GM23338 (cell line): ENCODE measurements at regions not wholly inside any gene's neighbourhood (a gene's known extent, or its start where the extent isn't known, plus 50 kb on each side); places are given as distances from the start of the nearest gene placed in this dataset.

Experiments used
- TF ChIP-seq, protein P1 (sequence below): IDR thresholded peaks from 2 replicates; pipeline ENCODE4 v1.6.1; 2016; ENCODE audit warnings: antibody characterized with exemption
- TF ChIP-seq, protein P2 (sequence below): IDR thresholded peaks from one replicate; pipeline ENCODE4 v1.6.1; 2018; ENCODE audit warnings: antibody characterized with exemption; ENCODE audit not compliant: unreplicated experiment

DNA sequence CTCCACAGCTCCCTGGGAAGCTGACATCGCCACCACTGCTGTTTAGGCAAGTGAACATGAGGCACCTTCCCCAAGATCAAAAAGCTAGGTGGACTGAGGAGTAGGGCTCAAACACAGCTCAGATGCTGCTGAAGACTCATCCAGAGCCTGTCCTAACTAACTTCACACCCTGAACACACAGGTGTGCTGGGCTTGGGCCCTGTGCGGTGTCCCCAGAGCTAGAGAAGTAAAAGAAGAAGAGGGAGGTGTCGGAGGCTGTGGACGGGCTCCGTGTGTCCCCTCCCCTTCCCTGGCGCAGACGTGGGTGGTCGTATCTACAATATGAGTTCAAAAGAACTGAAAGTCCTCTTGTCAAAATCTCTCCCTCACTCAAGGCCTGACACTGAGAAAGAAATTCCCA lies 373.4 kb upstream of the MGMT start:
- TF ChIP-seq, protein P1, sequence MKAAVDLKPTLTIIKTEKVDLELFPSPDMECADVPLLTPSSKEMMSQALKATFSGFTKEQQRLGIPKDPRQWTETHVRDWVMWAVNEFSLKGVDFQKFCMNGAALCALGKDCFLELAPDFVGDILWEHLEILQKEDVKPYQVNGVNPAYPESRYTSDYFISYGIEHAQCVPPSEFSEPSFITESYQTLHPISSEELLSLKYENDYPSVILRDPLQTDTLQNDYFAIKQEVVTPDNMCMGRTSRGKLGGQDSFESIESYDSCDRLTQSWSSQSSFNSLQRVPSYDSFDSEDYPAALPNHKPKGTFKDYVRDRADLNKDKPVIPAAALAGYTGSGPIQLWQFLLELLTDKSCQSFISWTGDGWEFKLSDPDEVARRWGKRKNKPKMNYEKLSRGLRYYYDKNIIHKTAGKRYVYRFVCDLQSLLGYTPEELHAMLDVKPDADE = no peak
- TF ChIP-seq, protein P2, sequence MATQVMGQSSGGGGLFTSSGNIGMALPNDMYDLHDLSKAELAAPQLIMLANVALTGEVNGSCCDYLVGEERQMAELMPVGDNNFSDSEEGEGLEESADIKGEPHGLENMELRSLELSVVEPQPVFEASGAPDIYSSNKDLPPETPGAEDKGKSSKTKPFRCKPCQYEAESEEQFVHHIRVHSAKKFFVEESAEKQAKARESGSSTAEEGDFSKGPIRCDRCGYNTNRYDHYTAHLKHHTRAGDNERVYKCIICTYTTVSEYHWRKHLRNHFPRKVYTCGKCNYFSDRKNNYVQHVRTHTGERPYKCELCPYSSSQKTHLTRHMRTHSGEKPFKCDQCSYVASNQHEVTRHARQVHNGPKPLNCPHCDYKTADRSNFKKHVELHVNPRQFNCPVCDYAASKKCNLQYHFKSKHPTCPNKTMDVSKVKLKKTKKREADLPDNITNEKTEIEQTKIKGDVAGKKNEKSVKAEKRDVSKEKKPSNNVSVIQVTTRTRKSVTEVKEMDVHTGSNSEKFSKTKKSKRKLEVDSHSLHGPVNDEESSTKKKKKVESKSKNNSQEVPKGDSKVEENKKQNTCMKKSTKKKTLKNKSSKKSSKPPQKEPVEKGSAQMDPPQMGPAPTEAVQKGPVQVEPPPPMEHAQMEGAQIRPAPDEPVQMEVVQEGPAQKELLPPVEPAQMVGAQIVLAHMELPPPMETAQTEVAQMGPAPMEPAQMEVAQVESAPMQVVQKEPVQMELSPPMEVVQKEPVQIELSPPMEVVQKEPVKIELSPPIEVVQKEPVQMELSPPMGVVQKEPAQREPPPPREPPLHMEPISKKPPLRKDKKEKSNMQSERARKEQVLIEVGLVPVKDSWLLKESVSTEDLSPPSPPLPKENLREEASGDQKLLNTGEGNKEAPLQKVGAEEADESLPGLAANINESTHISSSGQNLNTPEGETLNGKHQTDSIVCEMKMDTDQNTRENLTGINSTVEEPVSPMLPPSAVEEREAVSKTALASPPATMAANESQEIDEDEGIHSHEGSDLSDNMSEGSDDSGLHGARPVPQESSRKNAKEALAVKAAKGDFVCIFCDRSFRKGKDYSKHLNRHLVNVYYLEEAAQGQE = no peak
